ENCODE measurements at regions not wholly inside any gene's neighbourhood (a gene's known extent, or its start where the extent isn't known, plus 50 kb on each side); places are given as distances from the start of the nearest gene placed in this dataset.

GRCh38 chr11:80116796-80117195 is 676.0 kb upstream of the TENM4 start:
- CTCF ChIA-PET: interaction anchor here (0.7 kb wide), 1 partner anchor 38 kb away, joined by 3 read pairs; no protein-coding TSS in a partner anchor
- no peak overlapping the region for H3K4me3 ChIP-seq (ENCODE audit: low read depth, low read length)
- DNase-seq (ENCODE audit: low read depth): no peak

GRCh38 chr11:80109652-80110051 is 668.8 kb upstream of the TENM4 start:
- no peaks in the 10 kb centered on the region; the same call in 1 of the 2 replicates for H3K27me3 ChIP-seq (ENCODE audit: control insufficient read depth, insufficient read depth, low read length)
- no peaks in the 10 kb centered on the region for H3K36me3 ChIP-seq (ENCODE audit: control insufficient read depth, insufficient read depth, low read length)
- TF ChIP-seq CTCF (IDR thresholded peaks at IDR 0.05; ENCODE audit: insufficient read depth, low read depth, low read length): no peak
- H3K4me3 ChIP-seq (ENCODE audit: low read depth, low read length): no peak overlapping the region
- CTCF ChIA-PET: interaction anchor here (1.5 kb wide), 1 partner anchor 10 kb away, joined by 5 read pairs; no protein-coding TSS in a partner anchor
- POLR2A ChIA-PET: no interaction called here
- no peak for DNase-seq (ENCODE audit: low read depth)

More at GRCh38 chr11:80116796-80117195, 676.0 kb upstream of the TENM4 start:
- POLR2A ChIA-PET: no interaction called here
- Histone ChIP-seq H3K27me3 (ENCODE audit: control insufficient read depth, insufficient read depth, low read length) (no peaks in the 10 kb centered on the region; the same call in 1 of the 2 replicates), H3K36me3 (ENCODE audit: control insufficient read depth, insufficient read depth, low read length) (no peaks in the 10 kb centered on the region)
- no peak for TF ChIP-seq CTCF (IDR thresholded peaks at IDR 0.05; ENCODE audit: insufficient read depth, low read depth, low read length)

GRCh38 chr11:80109031-80109430 is 668.2 kb upstream of the TENM4 start:
- no peak for DNase-seq (ENCODE audit: low read depth)
- no peak overlapping the region for H3K4me3 ChIP-seq (ENCODE audit: low read depth, low read length)
- no peaks in the 10 kb centered on the region for H3K36me3 ChIP-seq (ENCODE audit: control insufficient read depth, insufficient read depth, low read length)
- POLR2A ChIA-PET: no interaction called here
- no peaks in the 10 kb centered on the region; the same call in 1 of the 2 replicates for H3K27me3 ChIP-seq (ENCODE audit: control insufficient read depth, insufficient read depth, low read length)
- no peak for TF ChIP-seq CTCF (IDR thresholded peaks at IDR 0.05; ENCODE audit: insufficient read depth, low read depth, low read length)
- CTCF ChIA-PET: interaction anchor here (1.5 kb wide), 1 partner anchor 9 kb away, joined by 5 read pairs; no protein-coding TSS in a partner anchor

GRCh38 chr11:80107415-80107814 is 666.6 kb upstream of the TENM4 start:
- CTCF ChIA-PET: interaction anchor here (0.7 kb wide), 1 partner anchor 65 kb away, joined by 3 read pairs; no protein-coding TSS in a partner anchor
- Histone ChIP-seq H3K36me3 (ENCODE audit: control insufficient read depth, insufficient read depth, low read length) (no peaks in the 10 kb centered on the region), H3K4me3 (ENCODE audit: low read depth, low read length) (no peak overlapping the region), H3K27me3 (ENCODE audit: control insufficient read depth, insufficient read depth, low read length) (no peaks in the 10 kb centered on the region; the same call in 1 of the 2 replicates)
- no peak for DNase-seq (ENCODE audit: low read depth)
- POLR2A ChIA-PET: no interaction called here
- no peak for TF ChIP-seq CTCF (IDR thresholded peaks at IDR 0.05; ENCODE audit: insufficient read depth, low read depth, low read length)

- no peak for TF ChIP-seq CTCF (IDR thresholded peaks at IDR 0.05; ENCODE audit: insufficient read depth, low read depth, low read length)
- no peak overlapping the region for H3K4me3 ChIP-seq (ENCODE audit: low read depth, low read length)
- H3K27me3 ChIP-seq (ENCODE audit: control insufficient read depth, insufficient read depth, low read length): no peaks in the 10 kb centered on the region
- H3K36me3 ChIP-seq (ENCODE audit: control insufficient read depth, insufficient read depth, low read length): no peaks in the 10 kb centered on the region
- CTCF ChIA-PET: interaction anchor here (0.7 to 1.2 kb wide), 2 partner anchors 10 to 396 kb away, joined by 3 read pairs; no protein-coding TSS in a partner anchor
- POLR2A ChIA-PET: no interaction called here
- no peak for DNase-seq (ENCODE audit: low read depth)
Measured at GRCh38 chr11:80104191-80104590, 663.4 kb upstream of the TENM4 start.
